ENCODE measurements at regions not wholly inside any gene's neighbourhood (a gene's known extent, or its start where the extent isn't known, plus 50 kb on each side); places are given as distances from the start of the nearest gene placed in this dataset.
"Not testable (repeated sequence)": the region's sequence is repeated elsewhere in the genome, so short reads cannot be mapped to it uniquely, and the experiment has no call there.

- H3K27ac ChIP-seq = no peak overlapping the region
- H3K4me1 ChIP-seq = no peaks in the 10 kb centered on the region
- no peak overlapping the region for H3K4me3 ChIP-seq
- TF ChIP-seq CTCF (IDR thresholded peaks at IDR 0.05) = no peak
- no peak for DNase-seq
- H3K27me3 ChIP-seq = no peaks in the 10 kb centered on the region
- no peaks in the 10 kb centered on the region for H3K9me3 ChIP-seq
- intact Hi-C loops (cut with DNase I; ENCODE audit: low total_unique reads) = no loop called here
- H3K36me3 ChIP-seq = no peaks in the 10 kb centered on the region
Measured at GRCh38 chrX:42384956-42385355, 393.0 kb downstream of the PPP1R2C start.

GRCh38 chrX:42378857-42379256, 399.1 kb downstream of the PPP1R2C start:
- no peaks in the 10 kb centered on the region for H3K9me3 ChIP-seq
- no peaks in the 10 kb centered on the region for H3K36me3 ChIP-seq
- no peaks in the 10 kb centered on the region for H3K27me3 ChIP-seq
- no peak for TF ChIP-seq CTCF (IDR thresholded peaks at IDR 0.05)
- no peak overlapping the region for H3K27ac ChIP-seq
- no peak for DNase-seq
- H3K4me1 ChIP-seq = no peaks in the 10 kb centered on the region
- no peak overlapping the region for H3K4me3 ChIP-seq
- intact Hi-C loops (cut with DNase I; ENCODE audit: low total_unique reads) = no loop called here

DNA sequence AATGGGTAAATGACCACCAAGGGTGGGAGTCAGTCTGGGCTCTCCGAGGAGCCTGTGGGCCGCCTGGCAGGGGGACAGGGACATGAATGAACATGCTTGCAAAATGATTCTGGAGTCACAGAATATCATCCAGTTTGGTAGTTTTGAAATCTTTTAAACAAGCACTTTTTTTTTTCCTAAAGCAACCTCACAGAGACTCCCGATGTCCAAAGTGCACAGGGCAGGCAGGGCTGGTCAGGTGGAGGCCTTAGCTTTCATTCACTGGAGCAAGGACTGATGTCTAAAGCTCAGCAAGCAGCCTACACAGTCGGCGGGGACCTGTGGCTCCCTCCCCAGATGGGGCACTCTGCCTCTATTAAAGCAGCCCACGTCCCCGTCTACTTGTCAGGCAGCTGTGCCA, 402.9 kb downstream of the PPP1R2C start:
- intact Hi-C loops (cut with DNase I; ENCODE audit: low total_unique reads) = no loop called here
- no peaks in the 10 kb centered on the region for H3K27me3 ChIP-seq

DNA sequence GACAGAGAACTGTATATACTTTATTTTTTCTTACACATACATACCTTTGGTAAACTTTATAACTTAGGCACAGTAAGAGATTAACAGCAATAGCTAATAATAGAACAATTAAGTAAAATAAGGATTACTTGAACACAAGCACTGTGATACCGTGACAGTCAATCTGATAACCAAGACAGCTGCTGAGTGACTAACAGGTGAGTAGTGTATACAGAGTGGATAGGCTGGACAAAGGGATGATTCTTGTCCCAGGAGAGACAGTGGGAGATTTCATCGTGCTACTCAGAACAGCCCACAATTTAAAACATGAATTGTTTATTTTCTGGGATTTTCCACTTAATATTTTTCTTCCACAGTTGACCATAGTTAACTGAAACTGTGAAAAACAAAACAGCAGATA, 411.8 kb downstream of the PPP1R2C start:
- TF ChIP-seq CTCF (IDR thresholded peaks at IDR 0.05) = no peak
- Histone ChIP-seq H3K4me1 (no peaks in the 10 kb centered on the region), H3K36me3 (no peaks in the 10 kb centered on the region), H3K27me3 (no peaks in the 10 kb centered on the region), H3K27ac (no peak overlapping the region), H3K9me3 (no peaks in the 10 kb centered on the region), H3K4me3 (no peak overlapping the region)
- intact Hi-C loops (cut with DNase I; ENCODE audit: low total_unique reads) = no loop called here
- DNase-seq = no peak

More for the DNA sequence above, 402.9 kb downstream of the PPP1R2C start:
- no peak for TF ChIP-seq CTCF (IDR thresholded peaks at IDR 0.05)
- no peak for DNase-seq
- H3K9me3 ChIP-seq = no peaks in the 10 kb centered on the region
- no peaks in the 10 kb centered on the region for H3K36me3 ChIP-seq
- no peak overlapping the region for H3K27ac ChIP-seq
- no peak overlapping the region for H3K4me3 ChIP-seq
- H3K4me1 ChIP-seq = no peaks in the 10 kb centered on the region

GRCh38 chrX:42362219-42362618, 415.7 kb downstream of the PPP1R2C start:
- intact Hi-C loops (cut with DNase I; ENCODE audit: low total_unique reads) = no loop called here
- no peak for DNase-seq
- Histone ChIP-seq H3K4me1 (no peaks in the 10 kb centered on the region), H3K27me3 (no peaks in the 10 kb centered on the region), H3K27ac (no peak overlapping the region), H3K36me3 (no peaks in the 10 kb centered on the region), H3K9me3 (no peaks in the 10 kb centered on the region), H3K4me3 (no peak overlapping the region)
- TF ChIP-seq CTCF (IDR thresholded peaks at IDR 0.05) = no peak

GRCh38 chrX:42342981-42343380, 419.6 kb upstream of the CASK start:
- H3K36me3 ChIP-seq; H3K27ac ChIP-seq; H3K4me1 ChIP-seq; H3K9me3 ChIP-seq; intact Hi-C loops (cut with DNase I; ENCODE audit: low total_unique reads); DNase-seq; H3K27me3 ChIP-seq; H3K4me3 ChIP-seq: not testable (repeated sequence)

All from tibial artery (tissue), 4 donors.